BLaER1 (cell line): ENCODE measurements at regions not wholly inside any gene's neighbourhood (a gene's known extent, or its start where the extent isn't known, plus 50 kb on each side); places are given as distances from the start of the nearest gene placed in this dataset.

Source experiments
- H3K27ac ChIP-seq: shearing (Covaris generic); formaldehyde crosslinking; 2 replicates; pipeline ENCODE4 v1.8.1; 2022
- H3K27me3 ChIP-seq: shearing (Covaris generic); formaldehyde crosslinking; 2 replicates; pipeline ENCODE4 v1.8.1; 2022
- H3K36me3 ChIP-seq: shearing (Covaris generic); formaldehyde crosslinking; 2 replicates; pipeline ENCODE4 v1.8.1; 2022
- H3K4me1 ChIP-seq: shearing (Covaris generic); formaldehyde crosslinking; 2 replicates; pipeline ENCODE4 v1.8.1; 2022
- H3K4me2 ChIP-seq: shearing (Covaris generic); formaldehyde crosslinking; 2 replicates; pipeline ENCODE4 v1.8.1; 2022
- H3K4me3 ChIP-seq: shearing (Covaris generic); formaldehyde crosslinking; 2 replicates; pipeline ENCODE4 v1.8.1; 2022
- H3K9ac ChIP-seq: shearing (Covaris generic); formaldehyde crosslinking; 2 replicates; pipeline ENCODE4 v1.8.1; 2022
- H3K9me3 ChIP-seq: shearing (Covaris generic); formaldehyde crosslinking; 2 replicates; pipeline ENCODE4 v1.8.1; 2022
- H4K20me1 ChIP-seq: shearing (Covaris generic); formaldehyde crosslinking; 2 replicates; pipeline ENCODE4 v1.8.1; 2022
- Cebpa-rat ChIP-seq: shearing (Covaris generic); IDR thresholded peaks from 2 replicates; pipeline ENCODE4 v1.8.1; 2022

DNA sequence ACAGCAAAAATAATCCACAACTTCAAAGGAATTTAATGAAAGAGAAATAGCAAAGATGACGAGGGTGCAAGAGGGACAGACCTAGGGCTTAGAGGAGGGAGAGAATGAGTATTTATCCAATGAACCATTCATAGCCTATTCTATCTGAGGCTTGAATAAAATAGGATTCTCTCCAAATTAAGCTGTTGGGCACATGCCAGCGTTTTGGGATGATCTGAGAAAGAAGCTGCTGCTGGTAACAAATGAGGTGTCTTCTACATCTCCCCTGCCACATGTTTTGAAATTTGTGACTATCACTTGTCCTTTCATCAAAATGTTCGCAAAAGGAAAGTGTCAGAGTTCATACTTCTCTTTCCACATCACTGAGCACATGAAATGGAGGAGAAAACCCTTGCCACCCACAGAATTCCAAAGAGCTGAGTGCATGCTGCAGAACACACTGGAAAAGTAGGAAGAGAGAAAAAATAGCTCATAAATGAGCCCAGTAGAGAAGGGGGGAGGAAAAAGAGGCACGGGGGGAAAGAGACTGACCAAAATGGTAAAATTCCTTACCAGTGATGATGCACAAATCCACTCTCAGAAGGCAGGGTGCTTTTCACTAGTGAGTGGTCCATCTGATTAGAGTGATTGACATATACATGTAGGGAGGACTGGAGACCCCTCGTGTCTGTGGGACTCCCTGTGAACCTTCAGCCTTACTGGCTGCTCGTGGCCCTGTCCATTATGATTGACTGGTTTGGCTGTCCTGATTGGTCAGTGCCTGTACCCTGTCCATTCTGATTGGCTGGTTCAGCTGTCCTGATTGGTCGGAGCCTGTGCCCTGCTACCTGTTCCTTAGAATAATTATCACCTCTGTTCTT is 180.5 kb downstream of the OGFRL1 start:
- no peak overlapping the region for H3K27ac ChIP-seq
- H3K4me1 ChIP-seq, result peaks cover 14% of the 10 kb centered on the region; the same call in 1 of the 2 replicates
- H3K9ac ChIP-seq, result no peak overlapping the region
- peaks cover 44% of the 10 kb centered on the region for H3K9me3 ChIP-seq
- H3K36me3 ChIP-seq, result peaks cover 6% of the 10 kb centered on the region; the same call in 1 of the 2 replicates
- no peaks in the 10 kb centered on the region for H4K20me1 ChIP-seq
- TF ChIP-seq Cebpa-rat, result no peak
- H3K4me3 ChIP-seq, result no peak overlapping the region
- no peaks in the 10 kb centered on the region for H3K27me3 ChIP-seq
- 0 out of 2 replicates have a peak overlapping the region, but pooled peaks have one; percentile 10 for H3K4me2 ChIP-seq

DNA sequence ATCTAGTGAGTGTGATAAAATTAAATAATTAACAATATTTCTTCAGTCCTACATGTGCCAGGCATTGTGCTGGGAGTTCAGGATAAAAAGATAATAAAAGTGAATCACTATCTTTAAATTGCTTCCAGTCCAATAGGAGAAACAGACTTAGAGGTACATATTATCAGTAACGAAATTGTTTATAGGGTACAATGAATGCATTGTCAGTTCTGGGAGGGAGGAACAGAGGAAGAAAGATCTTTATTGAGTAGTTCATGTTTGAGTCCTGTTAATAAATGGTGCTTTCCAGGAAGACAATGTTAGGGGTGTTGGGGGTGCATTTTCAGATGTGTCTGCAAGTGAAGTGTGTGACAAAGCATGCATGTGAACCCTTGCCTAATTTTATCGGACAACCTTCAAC is 183.1 kb downstream of the OGFRL1 start:
- peaks cover 17% of the 10 kb centered on the region for H3K9me3 ChIP-seq
- no peaks in the 10 kb centered on the region for H3K36me3 ChIP-seq
- no peaks in the 10 kb centered on the region for H3K27me3 ChIP-seq
- H3K4me1 ChIP-seq, result peaks cover 14% of the 10 kb centered on the region; the same call in 1 of the 2 replicates
- H3K9ac ChIP-seq, result no peak overlapping the region
- H3K4me3 ChIP-seq, result no peak overlapping the region
- no peak overlapping the region for H3K4me2 ChIP-seq
- H3K27ac ChIP-seq, result no peak overlapping the region
- H4K20me1 ChIP-seq, result no peaks in the 10 kb centered on the region
- TF ChIP-seq Cebpa-rat, result no peak

- TF ChIP-seq Cebpa-rat, result no peak
- Histone ChIP-seq H3K9me3 (peaks cover 10% of the 10 kb centered on the region; the same call in 1 of the 2 replicates), H4K20me1 (no peaks in the 10 kb centered on the region), H3K27me3 (no peaks in the 10 kb centered on the region), H3K9ac (no peak overlapping the region), H3K4me3 (no peak overlapping the region), H3K4me1 (peaks cover 11% of the 10 kb centered on the region), H3K36me3 (no peaks in the 10 kb centered on the region), H3K27ac (no peak overlapping the region), H3K4me2 (no peak overlapping the region)
These were observed 185.3 kb downstream of the OGFRL1 start for GRCh38 chr6:71473926-71474325.

DNA sequence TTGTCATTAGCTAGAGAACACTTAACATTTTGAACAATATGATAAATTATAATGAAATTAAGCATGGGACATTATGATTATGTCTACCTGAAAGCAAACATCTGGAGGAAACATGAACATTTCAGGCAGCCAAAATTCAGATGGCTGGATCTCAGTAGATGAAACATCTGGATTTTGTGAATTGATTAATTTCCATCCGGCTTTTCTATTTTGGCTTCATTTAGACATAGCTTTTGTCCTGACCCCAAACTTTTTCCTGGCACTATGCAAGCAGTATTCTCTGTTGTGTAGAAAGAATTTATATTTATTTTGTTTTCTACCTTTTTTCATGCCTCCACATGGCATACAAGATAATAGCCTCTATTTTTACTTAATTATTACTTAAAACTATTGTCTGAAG is 186.3 kb downstream of the OGFRL1 start:
- Histone ChIP-seq H4K20me1 (no peaks in the 10 kb centered on the region), H3K4me2 (no peak overlapping the region), H3K4me1 (peaks cover 14% of the 10 kb centered on the region), H3K27me3 (no peaks in the 10 kb centered on the region), H3K4me3 (no peak overlapping the region), H3K9ac (no peak overlapping the region), H3K36me3 (no peaks in the 10 kb centered on the region), H3K9me3 (peaks cover 3% of the 10 kb centered on the region; the same call in 1 of the 2 replicates), H3K27ac (no peak overlapping the region)
- TF ChIP-seq Cebpa-rat, result no peak

- TF ChIP-seq Cebpa-rat, result no peak
- H3K4me1 ChIP-seq, result peaks cover 22% of the 10 kb centered on the region
- H3K4me2 ChIP-seq, result no peak overlapping the region
- H3K4me3 ChIP-seq, result no peak overlapping the region
- no peaks in the 10 kb centered on the region for H3K9me3 ChIP-seq
- no peak overlapping the region for H3K9ac ChIP-seq
- H3K27ac ChIP-seq, result no peak overlapping the region
- H3K27me3 ChIP-seq, result no peaks in the 10 kb centered on the region
- no peaks in the 10 kb centered on the region for H3K36me3 ChIP-seq
- H4K20me1 ChIP-seq, result no peaks in the 10 kb centered on the region
These were observed 187.8 kb downstream of the OGFRL1 start for GRCh38 chr6:71476371-71476770.

- peaks cover 22% of the 10 kb centered on the region for H3K4me1 ChIP-seq
- H3K27ac ChIP-seq, result no peak overlapping the region
- TF ChIP-seq Cebpa-rat, result no peak
- H3K9ac ChIP-seq, result no peak overlapping the region
- no peaks in the 10 kb centered on the region for H4K20me1 ChIP-seq
- no peak overlapping the region for H3K4me3 ChIP-seq
- no peak overlapping the region for H3K4me2 ChIP-seq
- H3K9me3 ChIP-seq, result no peaks in the 10 kb centered on the region
- H3K27me3 ChIP-seq, result no peaks in the 10 kb centered on the region
- H3K36me3 ChIP-seq, result no peaks in the 10 kb centered on the region
These were observed 188.3 kb downstream of the OGFRL1 start for GRCh38 chr6:71476872-71477271.

DNA sequence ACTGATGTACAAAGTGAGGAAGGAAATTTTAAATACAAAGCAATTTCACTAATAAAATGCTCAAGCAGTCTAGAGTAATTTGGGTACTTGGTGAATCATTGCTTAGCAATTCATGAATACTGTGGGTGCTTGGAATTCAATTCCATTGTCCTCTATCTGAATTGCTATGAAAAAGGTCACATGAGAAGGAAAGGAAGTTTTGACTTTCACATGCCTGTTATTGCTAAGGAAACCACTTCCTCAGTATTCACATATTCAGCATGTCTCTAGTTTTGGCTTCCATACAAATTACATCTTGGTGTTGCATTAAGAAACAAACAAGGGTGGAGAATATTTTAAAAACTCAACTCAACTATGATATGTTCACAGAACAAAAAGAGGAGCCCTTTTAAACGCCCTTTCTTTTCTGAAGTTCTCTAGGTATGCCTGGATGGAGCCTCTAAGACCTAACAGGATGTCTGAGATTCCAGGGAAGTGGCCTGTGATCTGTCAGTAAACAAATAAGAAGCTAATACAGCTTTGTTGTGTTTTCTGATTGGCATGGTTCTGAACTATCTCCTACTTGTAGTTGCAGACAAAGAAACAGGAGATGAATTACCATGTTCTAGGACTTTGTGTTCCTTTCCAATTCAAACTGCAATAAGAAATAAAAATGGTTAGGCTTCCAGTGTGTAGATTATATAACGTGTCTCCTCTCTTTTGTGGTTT is 190.4 kb downstream of the OGFRL1 start:
- Histone ChIP-seq H3K9me3 (no peaks in the 10 kb centered on the region), H3K36me3 (no peaks in the 10 kb centered on the region), H3K4me1 (peaks cover 35% of the 10 kb centered on the region), H3K9ac (no peak overlapping the region), H3K4me3 (no peak overlapping the region), H4K20me1 (no peaks in the 10 kb centered on the region), H3K27ac (0 out of 2 replicates have a peak overlapping the region, but pooled peaks have one; percentile 28), H3K27me3 (no peaks in the 10 kb centered on the region), H3K4me2 (peak overlapping the region; percentile 54)
- no peak for TF ChIP-seq Cebpa-rat

GRCh38 chr6:71480577-71480976 is 192.0 kb downstream of the OGFRL1 start:
- Histone ChIP-seq H3K36me3 (no peaks in the 10 kb centered on the region), H3K27me3 (no peaks in the 10 kb centered on the region), H3K4me1 (peaks cover 46% of the 10 kb centered on the region), H3K4me3 (no peak overlapping the region), H4K20me1 (no peaks in the 10 kb centered on the region), H3K4me2 (peak overlapping the region; percentile 8; the same call in 1 of the 2 replicates), H3K9me3 (no peaks in the 10 kb centered on the region), H3K27ac (no peak overlapping the region), H3K9ac (no peak overlapping the region)
- TF ChIP-seq Cebpa-rat, result no peak

DNA sequence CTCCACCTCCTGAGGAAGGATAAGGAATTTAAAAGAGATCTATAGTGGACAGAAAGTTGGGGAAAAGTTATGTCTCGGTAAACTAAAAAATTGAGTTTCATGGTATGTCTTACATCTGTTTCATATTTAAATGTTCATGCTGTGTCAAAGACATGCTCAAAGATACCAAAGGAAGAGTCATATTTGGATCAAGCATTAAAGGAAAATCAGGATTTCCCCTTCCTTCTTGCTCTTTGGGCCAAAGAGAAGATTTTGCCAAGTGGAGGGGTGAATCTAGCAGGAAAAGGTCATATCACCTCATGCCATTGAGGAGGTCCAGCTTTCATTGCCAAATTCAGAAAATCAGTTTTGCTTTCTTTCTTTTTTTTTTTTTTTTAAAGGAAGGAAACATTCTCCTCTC is 192.4 kb downstream of the OGFRL1 start:
- Histone ChIP-seq H3K9me3 (no peaks in the 10 kb centered on the region), H3K4me3 (no peak overlapping the region), H3K9ac (no peak overlapping the region), H3K36me3 (no peaks in the 10 kb centered on the region), H3K4me2 (peak overlapping the region; percentile 8; the same call in 1 of the 2 replicates), H4K20me1 (no peaks in the 10 kb centered on the region), H3K27ac (no peak overlapping the region), H3K4me1 (peaks cover 51% of the 10 kb centered on the region), H3K27me3 (no peaks in the 10 kb centered on the region)
- TF ChIP-seq Cebpa-rat, result no peak

GRCh38 chr6:71481801-71482200 is 193.2 kb downstream of the OGFRL1 start:
- peaks cover 59% of the 10 kb centered on the region for H3K4me1 ChIP-seq
- no peak for TF ChIP-seq Cebpa-rat
- H3K9me3 ChIP-seq, result no peaks in the 10 kb centered on the region

More at GRCh38 chr6:71481801-71482200, 193.2 kb downstream of the OGFRL1 start:
- Histone ChIP-seq H3K4me3 (no peak overlapping the region), H4K20me1 (no peaks in the 10 kb centered on the region), H3K27me3 (no peaks in the 10 kb centered on the region), H3K9ac (no peak overlapping the region), H3K36me3 (no peaks in the 10 kb centered on the region), H3K4me2 (no peak overlapping the region), H3K27ac (no peak overlapping the region)
